SK-N-MC (cell line): ENCODE measurements at regions not wholly inside any gene's neighbourhood (a gene's known extent, or its start where the extent isn't known, plus 50 kb on each side); places are given as distances from the start of the nearest gene placed in this dataset.

Source experiments
- EZH2 ChIP-seq: fragments of 200-600 bp; sonication (generic); IDR thresholded peaks from one replicate; pipeline ENCODE4 v1.6.1; 2017; ENCODE audit warnings: antibody characterized with exemption
- POLR2AphosphoS5 ChIP-seq: IDR thresholded peaks from 2 replicates; pipeline ENCODE4 v1.6.1; 2012; ENCODE audit warnings: mild to moderate bottlenecking, low read depth, low read length, borderline replicate concordance

DNA sequence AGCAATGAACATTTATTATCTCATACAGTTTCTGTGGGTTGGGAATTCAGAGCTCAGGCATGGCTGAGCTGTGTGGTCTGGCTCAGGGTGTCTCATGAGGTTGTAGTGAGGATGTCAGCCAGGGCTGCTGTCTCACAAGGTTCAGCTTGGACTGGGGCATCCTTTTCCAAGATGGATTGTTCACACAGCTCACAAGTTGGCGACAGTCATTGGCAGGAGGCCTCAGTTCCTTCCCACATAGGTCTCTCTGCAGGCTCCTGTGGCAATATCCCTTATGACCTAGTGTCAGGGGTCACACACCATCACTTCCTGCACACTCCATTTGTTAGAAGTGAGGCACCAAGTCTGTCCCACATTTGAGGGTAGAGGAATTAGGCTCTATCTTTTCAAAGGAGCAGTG, 56.0 kb downstream of the RPLP1 start:
- no peak for TF ChIP-seq POLR2AphosphoS5
- no peak for TF ChIP-seq EZH2
